ENCODE measurements at regions not wholly inside any gene's neighbourhood (a gene's known extent, or its start where the extent isn't known, plus 50 kb on each side); places are given as distances from the start of the nearest gene placed in this dataset.
"Not testable (repeated sequence)": the region's sequence is repeated elsewhere in the genome, so short reads cannot be mapped to it uniquely, and the experiment has no call there.

GRCh38 chrX:109184506-109185139, 297.3 kb downstream of the GUCY2F start:
- DNase-seq (ENCODE audit: low read depth in 4 of 4, low spot score in 3 of 4) = no peak

GRCh38 chrX:109172091-109172602, 309.7 kb downstream of the GUCY2F start:
- no peak for DNase-seq (ENCODE audit: low read depth in 4 of 4, low spot score in 3 of 4)

DNA sequence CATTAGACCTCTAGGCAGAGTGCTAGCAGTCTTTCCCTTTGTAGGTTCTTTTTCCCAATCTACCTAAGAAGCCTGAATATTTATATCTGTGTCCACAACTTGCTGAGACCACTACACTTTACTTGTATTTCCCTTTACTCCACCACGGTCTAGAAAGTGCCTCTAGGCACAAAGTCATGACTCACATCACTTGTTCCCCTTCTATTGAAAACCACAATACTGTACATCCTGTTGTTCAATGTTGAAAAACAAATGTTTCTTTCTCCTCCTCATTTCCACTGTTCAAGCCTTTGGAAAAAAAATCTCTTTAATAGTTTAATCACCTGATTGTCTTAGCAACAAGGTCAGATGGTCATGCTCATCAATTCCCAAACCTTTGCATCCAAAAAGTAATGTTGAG, 326.7 kb downstream of the GUCY2F start:
- DNase-seq (ENCODE audit: low read depth in 4 of 4, low spot score in 3 of 4) = no peak

DNA sequence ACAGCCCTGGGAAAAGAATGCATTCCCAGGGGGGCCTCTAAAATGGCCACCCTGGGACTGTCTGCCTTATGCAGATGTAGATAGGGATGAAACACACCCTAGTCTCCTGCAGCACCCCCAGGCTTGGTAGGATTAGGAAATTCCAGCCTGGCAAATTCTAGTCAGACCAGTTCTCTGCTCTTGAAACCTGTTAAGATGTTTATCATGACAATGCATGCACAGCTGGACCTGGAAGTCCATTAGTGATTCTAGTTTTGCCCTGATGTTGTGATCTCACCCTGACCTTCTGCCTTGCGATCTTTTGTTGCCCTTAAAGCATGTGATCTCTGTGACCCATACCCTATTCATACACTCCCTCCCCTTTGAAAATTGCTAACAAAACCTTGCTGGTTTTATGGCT, 337.7 kb downstream of the GUCY2F start:
- DNase-seq (ENCODE audit: low read depth in 4 of 4, low spot score in 3 of 4) = not testable (repeated sequence)

DNA sequence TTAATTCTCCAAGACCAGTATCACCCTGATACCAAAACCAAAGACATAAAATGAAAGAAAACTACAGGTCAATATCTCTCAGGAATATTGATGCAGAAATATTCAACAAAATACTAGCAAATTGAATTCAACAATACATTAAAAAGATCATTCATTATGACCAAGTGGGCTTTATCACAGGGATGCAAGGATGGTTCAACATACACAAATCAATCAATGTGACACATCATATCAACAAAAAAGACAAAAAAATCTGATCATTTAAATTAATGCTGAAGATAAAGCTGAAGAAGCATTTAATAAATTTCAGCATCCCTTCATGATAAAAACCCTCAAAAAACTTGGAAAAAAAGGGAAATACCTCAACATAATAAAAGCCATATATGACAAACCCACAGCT, 341.4 kb downstream of the GUCY2F start:
- no peak for DNase-seq (ENCODE audit: low read depth in 4 of 4, low spot score in 3 of 4)

DNA sequence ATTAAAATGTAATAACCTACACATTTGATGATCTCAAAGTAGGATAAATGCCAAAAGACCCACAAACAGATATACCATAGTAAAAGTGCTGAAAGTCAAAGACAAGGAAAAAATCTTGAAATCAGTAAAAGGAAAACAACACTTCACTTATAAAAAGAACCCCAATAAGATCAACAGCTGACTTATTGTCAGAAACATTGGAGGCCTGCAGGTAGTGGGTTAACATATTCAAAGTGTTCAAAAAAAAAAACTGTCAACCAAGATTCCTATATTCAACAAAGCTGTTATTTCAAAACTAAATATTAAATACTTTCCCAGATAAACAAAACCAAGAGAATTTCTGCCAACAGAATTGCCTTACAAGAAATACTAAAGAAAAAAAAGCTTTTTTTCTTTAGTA, 347.1 kb downstream of the GUCY2F start:
- no peak for DNase-seq (ENCODE audit: low read depth in 4 of 4, low spot score in 3 of 4)

GRCh38 chrX:109125304-109125703, 356.6 kb downstream of the GUCY2F start:
- DNase-seq (ENCODE audit: low read depth in 4 of 4, low spot score in 3 of 4) = no peak

DNA sequence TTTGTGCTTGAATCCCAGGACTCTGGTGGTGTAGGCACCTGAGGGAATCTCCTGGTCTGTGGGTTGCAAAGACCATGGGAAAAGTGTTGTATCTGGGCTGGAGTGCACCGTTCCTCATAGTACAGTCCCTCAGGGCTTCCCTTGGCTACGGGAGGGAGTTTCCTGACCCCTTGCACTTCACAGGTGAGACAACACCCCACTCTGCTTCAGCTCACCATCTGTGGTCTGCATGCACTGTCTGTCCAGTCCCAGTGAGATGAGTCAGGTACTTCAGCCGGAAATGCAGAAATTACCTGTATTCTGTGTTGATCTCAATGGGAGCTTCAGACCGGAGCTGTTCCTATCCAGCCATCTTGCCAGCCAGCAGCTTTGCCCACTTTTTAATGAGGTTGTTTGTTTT, 353.0 kb upstream of the IRS4 start:
- no peak for DNase-seq (ENCODE audit: low read depth in 4 of 4, low spot score in 3 of 4)

DNA sequence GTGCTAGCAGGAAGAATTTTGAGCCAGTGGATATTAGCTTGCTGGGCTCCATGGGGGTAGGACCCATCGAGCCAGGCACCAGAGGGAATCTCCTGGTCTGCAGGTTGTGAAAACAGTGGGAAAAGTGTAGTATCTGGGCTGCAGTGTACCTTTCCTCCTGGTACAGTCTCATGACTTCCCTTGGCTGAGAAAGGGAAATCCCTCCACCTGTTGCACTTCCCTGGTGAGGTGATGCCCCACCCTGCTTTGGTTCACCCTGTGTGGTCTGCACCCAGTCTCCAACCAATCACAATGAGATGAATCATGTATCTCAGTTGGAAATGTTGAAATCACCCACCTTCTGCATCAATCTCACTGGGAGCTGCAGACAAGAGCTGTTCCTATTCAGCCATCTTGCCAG, 341.4 kb upstream of the IRS4 start:
- DNase-seq (ENCODE audit: low read depth in 4 of 4, low spot score in 3 of 4) = no peak

GRCh38 chrX:109054181-109054581, 317.8 kb upstream of the IRS4 start:
- not testable (repeated sequence) for DNase-seq (ENCODE audit: low read depth in 4 of 4, low spot score in 3 of 4)

GRCh38 chrX:109049903-109050302, 313.5 kb upstream of the IRS4 start:
- DNase-seq (ENCODE audit: low read depth in 4 of 4, low spot score in 3 of 4) = no peak

- DNase-seq (ENCODE audit: low read depth in 4 of 4, low spot score in 3 of 4) = no peak
Measured at GRCh38 chrX:109049416-109049815, 313.1 kb upstream of the IRS4 start.

- DNase-seq (ENCODE audit: low read depth in 4 of 4, low spot score in 3 of 4) = no peak
Measured at GRCh38 chrX:109040057-109040456, 303.7 kb upstream of the IRS4 start.

- no peak for DNase-seq (ENCODE audit: low read depth in 4 of 4, low spot score in 3 of 4)
Measured at GRCh38 chrX:109036624-109037023, 300.3 kb upstream of the IRS4 start.

DNA sequence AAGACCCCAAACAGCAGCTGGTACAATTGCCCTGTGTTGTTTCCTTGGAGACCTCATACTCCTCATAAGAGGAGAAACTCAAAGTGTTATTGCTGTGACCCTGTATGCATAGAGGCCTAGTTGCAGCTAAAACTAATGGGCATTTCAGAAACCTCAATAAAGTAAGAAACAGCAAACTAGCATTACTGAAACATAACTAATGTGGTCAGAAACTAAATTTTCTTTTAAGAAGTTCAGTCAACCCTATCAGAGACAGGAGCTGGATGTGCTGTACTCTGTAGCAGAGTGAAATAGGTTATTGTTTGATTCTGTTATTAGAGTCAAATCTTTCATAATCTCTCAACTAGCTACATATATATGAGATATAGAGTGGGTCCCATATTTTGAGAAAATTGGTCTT, 257.5 kb upstream of the IRS4 start:
- no peak for DNase-seq (ENCODE audit: low read depth in 4 of 4, low spot score in 3 of 4)

- not testable (repeated sequence) for DNase-seq (ENCODE audit: low read depth in 4 of 4, low spot score in 3 of 4)
Measured at GRCh38 chrX:108972899-108973298, 236.5 kb upstream of the IRS4 start.

GRCh38 chrX:108947205-108947604, 210.8 kb upstream of the IRS4 start:
- DNase-seq (ENCODE audit: low read depth in 4 of 4, low spot score in 3 of 4) = no peak

DNA sequence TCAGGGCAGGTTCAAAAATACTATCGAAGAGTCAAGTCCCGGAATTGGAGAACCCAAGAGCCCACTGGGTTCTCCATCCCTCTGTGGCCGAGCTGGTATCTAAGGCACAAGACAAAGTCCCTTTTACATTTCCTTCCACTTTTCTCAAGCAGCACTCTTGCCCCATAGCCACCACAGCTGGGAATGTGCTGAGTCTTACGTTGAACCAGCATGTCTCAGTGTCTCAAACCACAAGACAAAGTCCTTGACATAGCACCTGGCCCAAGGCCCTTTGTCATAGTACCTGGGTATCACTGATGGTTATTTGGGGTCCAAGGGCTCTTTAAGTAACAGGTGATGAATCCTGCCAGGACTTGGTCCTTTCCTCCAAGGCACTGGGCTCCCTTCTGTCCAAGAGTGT, 210.2 kb upstream of the IRS4 start:
- no peak for DNase-seq (ENCODE audit: low read depth in 4 of 4, low spot score in 3 of 4)

DNA sequence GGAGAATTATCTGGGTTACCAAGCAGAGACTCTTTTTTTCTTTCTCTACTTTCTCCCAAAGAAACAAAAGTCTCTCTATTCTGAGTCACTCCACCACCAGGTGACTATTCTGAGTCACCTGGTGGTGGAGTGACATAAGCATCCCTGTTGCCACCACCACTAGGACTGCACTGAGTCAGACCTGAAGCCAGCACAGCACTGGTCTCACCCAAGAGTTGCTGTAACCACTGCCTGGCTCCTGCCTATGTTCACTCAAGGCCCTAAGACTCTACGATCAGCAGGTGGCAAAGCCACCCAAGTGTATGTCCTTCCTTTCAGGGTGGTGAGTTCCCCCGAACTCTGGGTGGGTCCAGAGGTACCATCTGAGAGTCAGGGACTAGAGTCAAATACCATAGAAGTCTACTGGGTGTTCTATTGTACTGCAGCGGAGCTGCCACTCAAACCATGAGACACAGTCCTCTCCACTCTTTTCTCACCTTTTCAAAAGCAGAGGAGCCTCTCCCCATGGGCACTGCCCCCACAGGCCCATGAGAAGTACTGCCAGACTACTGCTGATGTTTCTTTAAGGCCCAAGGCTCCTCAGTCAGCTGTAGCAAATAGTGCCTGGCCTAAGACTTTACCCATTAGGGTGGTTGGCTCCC, 209.6 kb upstream of the IRS4 start:
- DNase-seq (ENCODE audit: low read depth in 4 of 4, low spot score in 3 of 4) = no peak

- no peak for DNase-seq (ENCODE audit: low read depth in 4 of 4, low spot score in 3 of 4)
Measured at GRCh38 chrX:108914791-108915190, 178.4 kb upstream of the IRS4 start.

GRCh38 chrX:108903831-108904230, 167.5 kb upstream of the IRS4 start:
- not testable (repeated sequence) for DNase-seq (ENCODE audit: low read depth in 4 of 4, low spot score in 3 of 4)

DNA sequence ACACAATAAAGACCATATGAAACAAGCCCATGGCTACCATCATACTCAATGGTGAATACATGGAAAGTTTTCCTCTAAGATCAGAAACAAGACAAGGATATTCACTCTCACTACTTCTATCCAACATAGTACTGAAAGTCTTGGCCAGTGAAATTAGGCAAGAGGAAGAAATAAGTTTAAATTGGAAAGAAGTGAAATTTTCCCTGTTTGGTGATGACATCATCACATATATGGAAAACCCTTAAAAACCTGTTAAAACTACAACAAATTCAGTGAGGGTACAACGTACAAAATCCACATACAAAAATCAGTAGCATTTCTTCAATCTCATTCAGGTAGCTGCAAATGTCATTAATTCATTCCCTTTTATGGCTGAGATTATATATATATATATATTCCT, 164.0 kb upstream of the IRS4 start:
- DNase-seq (ENCODE audit: low read depth in 4 of 4, low spot score in 3 of 4) = no peak

- not testable (repeated sequence) for DNase-seq (ENCODE audit: low read depth in 4 of 4, low spot score in 3 of 4)
Measured at GRCh38 chrX:108896349-108896748, 160.0 kb upstream of the IRS4 start.

Data from left renal pelvis (tissue), 4 donors.